ENCODE measurements at regions not wholly inside any gene's neighbourhood (a gene's known extent, or its start where the extent isn't known, plus 50 kb on each side); places are given as distances from the start of the nearest gene placed in this dataset.

DNA sequence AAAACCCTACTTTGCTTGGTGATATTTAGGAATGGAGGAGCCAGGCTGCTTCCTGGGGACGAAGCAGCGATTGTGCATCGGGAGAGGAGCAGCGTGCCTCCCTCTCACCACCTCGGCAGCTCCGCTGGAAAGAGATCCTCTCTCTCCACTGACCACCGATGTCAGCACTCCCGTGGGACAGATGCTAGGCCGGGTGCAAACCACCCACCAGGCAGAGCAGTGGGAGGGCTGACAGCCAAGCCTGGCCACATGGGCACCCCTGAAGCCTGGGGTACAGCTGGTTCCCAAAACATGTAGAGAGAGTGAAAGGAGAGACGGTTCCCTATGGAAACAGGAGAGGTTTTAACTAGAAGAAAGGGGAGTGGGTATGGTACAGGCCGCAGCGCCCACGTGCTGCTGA is 220.0 kb downstream of the ANKRD60 start:
- TF ChIP-seq, protein P1, sequence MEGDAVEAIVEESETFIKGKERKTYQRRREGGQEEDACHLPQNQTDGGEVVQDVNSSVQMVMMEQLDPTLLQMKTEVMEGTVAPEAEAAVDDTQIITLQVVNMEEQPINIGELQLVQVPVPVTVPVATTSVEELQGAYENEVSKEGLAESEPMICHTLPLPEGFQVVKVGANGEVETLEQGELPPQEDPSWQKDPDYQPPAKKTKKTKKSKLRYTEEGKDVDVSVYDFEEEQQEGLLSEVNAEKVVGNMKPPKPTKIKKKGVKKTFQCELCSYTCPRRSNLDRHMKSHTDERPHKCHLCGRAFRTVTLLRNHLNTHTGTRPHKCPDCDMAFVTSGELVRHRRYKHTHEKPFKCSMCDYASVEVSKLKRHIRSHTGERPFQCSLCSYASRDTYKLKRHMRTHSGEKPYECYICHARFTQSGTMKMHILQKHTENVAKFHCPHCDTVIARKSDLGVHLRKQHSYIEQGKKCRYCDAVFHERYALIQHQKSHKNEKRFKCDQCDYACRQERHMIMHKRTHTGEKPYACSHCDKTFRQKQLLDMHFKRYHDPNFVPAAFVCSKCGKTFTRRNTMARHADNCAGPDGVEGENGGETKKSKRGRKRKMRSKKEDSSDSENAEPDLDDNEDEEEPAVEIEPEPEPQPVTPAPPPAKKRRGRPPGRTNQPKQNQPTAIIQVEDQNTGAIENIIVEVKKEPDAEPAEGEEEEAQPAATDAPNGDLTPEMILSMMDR (conservative IDR thresholded peaks at IDR 0.05; ENCODE audit: low read length): no peak
- no peak for TF ChIP-seq EZH2phosphoT487 (IDR thresholded peaks at IDR 0.05; ENCODE audit: borderline replicate concordance)
